ENCODE measurements at regions not wholly inside any gene's neighbourhood (a gene's known extent, or its start where the extent isn't known, plus 50 kb on each side); places are given as distances from the start of the nearest gene placed in this dataset.
"Not testable (repeated sequence)": the region's sequence is repeated elsewhere in the genome, so short reads cannot be mapped to it uniquely, and the experiment has no call there.

DNA sequence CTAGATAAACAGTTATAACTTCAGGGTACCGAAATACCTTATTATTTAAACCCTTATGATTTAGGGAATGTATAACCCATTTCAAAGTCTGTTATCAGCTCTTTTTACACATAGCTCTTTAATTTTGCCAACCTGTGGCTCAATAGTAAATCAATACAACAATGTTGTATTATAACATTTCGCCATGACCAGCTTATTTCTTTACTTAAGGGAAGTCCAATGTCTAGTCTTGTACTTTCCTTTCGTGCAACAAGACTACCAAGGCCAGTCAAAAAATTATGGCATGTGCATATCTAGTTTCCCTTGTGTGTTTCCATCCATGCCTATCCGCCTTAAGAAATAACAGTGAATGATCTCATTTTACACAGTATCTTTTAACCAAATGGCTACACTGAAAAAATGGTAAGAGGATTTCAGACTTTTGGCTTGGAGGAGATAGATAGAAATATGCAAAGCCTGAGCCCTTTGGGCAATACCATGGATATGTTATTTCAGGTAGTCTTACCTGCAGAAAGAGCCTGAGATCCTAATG, 239.5 kb upstream of the RPS23 start:
- Mint-ChIP-seq H3K4me3 (ENCODE audit: unreplicated experiment) (no peak overlapping the region), H3K27ac (ENCODE audit: unreplicated experiment) (no peak overlapping the region), H3K27me3 (ENCODE audit: low read depth) (no peaks in the 10 kb centered on the region), H3K36me3 (ENCODE audit: low read depth) (no peaks in the 10 kb centered on the region), H3K4me1 (ENCODE audit: low read depth) (no peaks in the 10 kb centered on the region), H3K9me3 (ENCODE audit: low read depth) (no peaks in the 10 kb centered on the region)
- no peak for DNase-seq (ENCODE audit: low spot score)
- TF ChIP-seq, protein P1, sequence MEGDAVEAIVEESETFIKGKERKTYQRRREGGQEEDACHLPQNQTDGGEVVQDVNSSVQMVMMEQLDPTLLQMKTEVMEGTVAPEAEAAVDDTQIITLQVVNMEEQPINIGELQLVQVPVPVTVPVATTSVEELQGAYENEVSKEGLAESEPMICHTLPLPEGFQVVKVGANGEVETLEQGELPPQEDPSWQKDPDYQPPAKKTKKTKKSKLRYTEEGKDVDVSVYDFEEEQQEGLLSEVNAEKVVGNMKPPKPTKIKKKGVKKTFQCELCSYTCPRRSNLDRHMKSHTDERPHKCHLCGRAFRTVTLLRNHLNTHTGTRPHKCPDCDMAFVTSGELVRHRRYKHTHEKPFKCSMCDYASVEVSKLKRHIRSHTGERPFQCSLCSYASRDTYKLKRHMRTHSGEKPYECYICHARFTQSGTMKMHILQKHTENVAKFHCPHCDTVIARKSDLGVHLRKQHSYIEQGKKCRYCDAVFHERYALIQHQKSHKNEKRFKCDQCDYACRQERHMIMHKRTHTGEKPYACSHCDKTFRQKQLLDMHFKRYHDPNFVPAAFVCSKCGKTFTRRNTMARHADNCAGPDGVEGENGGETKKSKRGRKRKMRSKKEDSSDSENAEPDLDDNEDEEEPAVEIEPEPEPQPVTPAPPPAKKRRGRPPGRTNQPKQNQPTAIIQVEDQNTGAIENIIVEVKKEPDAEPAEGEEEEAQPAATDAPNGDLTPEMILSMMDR (IDR thresholded peaks at IDR 0.05) = no peak

DNA sequence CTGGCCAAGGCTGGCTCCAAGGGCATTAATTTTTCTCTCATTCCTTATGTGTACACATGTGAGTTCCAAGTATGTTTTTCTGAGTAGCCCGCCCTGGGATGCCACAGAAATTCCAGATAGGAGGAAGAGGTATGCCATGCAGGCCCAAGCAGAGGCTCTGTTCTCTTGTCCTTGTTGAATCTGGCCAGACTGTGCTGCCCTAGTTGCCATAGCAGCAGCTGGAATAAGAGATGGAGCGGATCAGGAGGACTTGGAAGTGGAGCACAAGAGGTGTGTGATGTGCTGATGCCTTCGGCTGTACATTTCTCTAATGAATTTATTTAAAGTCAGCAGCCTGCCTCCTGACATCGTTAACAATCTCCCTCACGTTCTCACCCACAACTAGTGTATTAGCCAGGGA, 235.6 kb upstream of the RPS23 start:
- TF ChIP-seq, protein P1 (IDR thresholded peaks at IDR 0.05) = no peak
- Mint-ChIP-seq H3K27me3 (ENCODE audit: low read depth) (no peaks in the 10 kb centered on the region), H3K9me3 (ENCODE audit: low read depth) (no peaks in the 10 kb centered on the region), H3K27ac (ENCODE audit: unreplicated experiment) (no peak overlapping the region), H3K4me1 (ENCODE audit: low read depth) (no peaks in the 10 kb centered on the region), H3K4me3 (ENCODE audit: unreplicated experiment) (no peak overlapping the region), H3K36me3 (ENCODE audit: low read depth) (no peaks in the 10 kb centered on the region)
- no peak for DNase-seq (ENCODE audit: low spot score)

DNA sequence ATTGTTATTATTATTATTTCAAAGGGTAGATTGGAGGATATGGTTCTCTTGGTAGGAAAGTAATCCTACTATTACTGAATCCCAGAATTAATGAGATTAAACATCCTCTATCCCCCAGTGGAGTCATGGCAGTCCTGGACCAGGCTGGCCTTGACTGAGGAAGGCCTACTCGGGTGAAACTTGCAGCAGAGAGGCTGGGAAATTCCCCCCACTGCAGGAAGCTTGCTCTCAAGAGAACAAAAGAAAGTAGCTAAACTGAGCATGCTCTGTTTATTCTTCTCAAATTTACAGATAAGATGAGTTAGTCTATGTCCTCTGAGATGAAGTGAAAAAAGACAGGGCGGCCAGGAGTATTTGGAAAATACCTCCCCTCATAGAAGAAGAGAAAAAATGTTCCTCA, 233.9 kb upstream of the RPS23 start:
- no peaks in the 10 kb centered on the region for H3K9me3 Mint-ChIP-seq (ENCODE audit: low read depth)
- no peaks in the 10 kb centered on the region for H3K27me3 Mint-ChIP-seq (ENCODE audit: low read depth)

DNA sequence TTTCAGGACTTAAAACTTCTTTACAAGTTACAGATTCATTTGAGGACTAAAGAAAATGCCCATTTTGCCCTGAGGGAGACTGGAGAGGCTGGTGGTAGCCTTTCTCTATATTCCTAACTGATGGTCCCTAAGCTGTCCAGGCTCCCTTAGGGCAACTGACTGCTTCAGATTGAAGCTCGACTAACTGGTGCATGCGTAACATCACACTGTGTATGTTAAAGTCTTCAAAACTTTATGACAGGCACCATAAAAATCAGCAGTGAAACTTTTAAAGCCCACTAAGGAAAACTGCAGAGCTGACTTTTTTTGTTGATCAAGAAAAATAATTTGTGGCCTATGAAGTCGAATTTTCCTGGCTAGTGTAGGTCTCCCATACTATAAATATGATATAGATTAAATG, 233.0 kb upstream of the RPS23 start:
- H3K4me3 Mint-ChIP-seq (ENCODE audit: unreplicated experiment) = no peak overlapping the region
- H3K4me1 Mint-ChIP-seq (ENCODE audit: low read depth) = no peaks in the 10 kb centered on the region
- H3K27me3 Mint-ChIP-seq (ENCODE audit: low read depth) = no peaks in the 10 kb centered on the region
- H3K9me3 Mint-ChIP-seq (ENCODE audit: low read depth) = peaks cover 6% of the 10 kb centered on the region
- no peak for DNase-seq (ENCODE audit: low spot score)
- TF ChIP-seq, protein P1 (IDR thresholded peaks at IDR 0.05) = no peak
- H3K27ac Mint-ChIP-seq (ENCODE audit: unreplicated experiment) = no peak overlapping the region
- H3K36me3 Mint-ChIP-seq (ENCODE audit: low read depth) = no peaks in the 10 kb centered on the region

More for the DNA sequence above, 233.9 kb upstream of the RPS23 start:
- DNase-seq (ENCODE audit: low spot score) = no peak
- Mint-ChIP-seq H3K27ac (ENCODE audit: unreplicated experiment) (no peak overlapping the region), H3K36me3 (ENCODE audit: low read depth) (no peaks in the 10 kb centered on the region), H3K4me1 (ENCODE audit: low read depth) (no peaks in the 10 kb centered on the region), H3K4me3 (ENCODE audit: unreplicated experiment) (no peak overlapping the region)
- TF ChIP-seq, protein P1 (IDR thresholded peaks at IDR 0.05) = no peak

DNA sequence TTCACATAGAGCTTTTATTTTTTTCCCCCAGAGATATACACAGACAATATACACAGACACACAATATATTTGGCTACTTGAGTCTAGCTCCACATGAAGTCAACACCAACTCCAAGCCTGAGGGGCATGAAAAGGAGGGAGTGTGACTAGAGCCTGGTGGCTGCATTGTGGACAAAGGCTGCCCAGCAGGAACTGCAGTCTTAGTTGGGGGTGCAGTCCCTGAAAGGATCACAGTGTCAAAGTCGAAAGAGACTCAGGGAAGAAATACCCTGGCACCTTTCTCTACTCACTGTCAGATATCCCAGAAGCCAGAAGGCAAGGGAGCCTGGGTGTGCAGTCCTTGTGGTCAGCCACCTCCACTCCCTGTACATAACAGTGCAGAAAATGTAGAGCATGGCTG, 231.6 kb upstream of the RPS23 start:
- DNase-seq (ENCODE audit: low spot score) = no peak
- Mint-ChIP-seq H3K27me3 (ENCODE audit: low read depth) (no peaks in the 10 kb centered on the region), H3K27ac (ENCODE audit: unreplicated experiment) (no peak overlapping the region), H3K36me3 (ENCODE audit: low read depth) (no peaks in the 10 kb centered on the region), H3K9me3 (ENCODE audit: low read depth) (peaks cover 6% of the 10 kb centered on the region), H3K4me1 (ENCODE audit: low read depth) (no peaks in the 10 kb centered on the region), H3K4me3 (ENCODE audit: unreplicated experiment) (no peak overlapping the region)
- TF ChIP-seq, protein P1 (IDR thresholded peaks at IDR 0.05) = no peak

DNA sequence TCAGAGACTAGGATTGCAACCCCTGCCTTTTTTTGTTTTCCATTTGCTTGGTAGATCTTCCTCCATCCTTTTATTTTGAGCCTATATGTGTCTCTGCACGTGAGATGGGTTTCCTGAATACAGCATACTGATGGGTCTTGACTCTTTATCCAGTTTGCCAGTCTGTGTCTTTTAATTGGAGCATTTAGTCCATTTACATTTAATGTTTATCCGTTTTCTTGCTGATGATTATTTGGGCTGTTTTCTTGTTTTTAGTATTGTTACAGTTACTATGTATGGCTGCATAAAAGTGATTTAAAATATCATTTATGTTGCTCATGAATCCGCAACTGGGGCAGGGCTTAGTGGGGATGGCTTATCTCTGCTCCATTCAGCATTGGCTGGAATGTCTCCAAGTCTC, 228.2 kb upstream of the RPS23 start:
- not testable (repeated sequence) for H3K4me1 Mint-ChIP-seq (ENCODE audit: low read depth); H3K4me3 Mint-ChIP-seq (ENCODE audit: unreplicated experiment); H3K36me3 Mint-ChIP-seq (ENCODE audit: low read depth); H3K27ac Mint-ChIP-seq (ENCODE audit: unreplicated experiment); DNase-seq (ENCODE audit: low spot score); H3K9me3 Mint-ChIP-seq (ENCODE audit: low read depth); H3K27me3 Mint-ChIP-seq (ENCODE audit: low read depth)

All from chondrocyte (in vitro differentiated cells).